B cell (primary cell): ENCODE measurements at regions not wholly inside any gene's neighbourhood (a gene's known extent, or its start where the extent isn't known, plus 50 kb on each side); places are given as distances from the start of the nearest gene placed in this dataset.

Source experiments
- ATAC-seq: fragments of 200-7000 bp; cut with Tn5 transposase; one replicate; pipeline ENCODE4 v1.10.0; 2021; ENCODE audit warnings: low read depth, mild to moderate bottlenecking, moderate number of reproducible peaks, moderate library complexity
- CTCF ChIA-PET: fragments of 350-600 bp; sonication (Branson Sonifier 250); formaldehyde crosslinking; loops from one replicate; lab custom pipeline; 2021; ENCODE audit warnings: antibody characterized with exemption, inconsistent platforms; lab: Charles Lee
- POLR2A ChIA-PET: fragments of 350-600 bp; sonication (Branson Sonifier 250); formaldehyde crosslinking; loops from one replicate; lab custom pipeline; 2021; ENCODE audit warnings: antibody characterized with exemption; lab: Charles Lee
- DNase-seq: peaks from one replicate; pipeline ENCODE4 v3.0.0; 2013
- H2AFZ ChIP-seq: 2 replicates; pipeline ENCODE4 v1.6.1; 2012; ENCODE audit warnings: mild to moderate bottlenecking, low read depth, low read length; ENCODE audit not compliant: insufficient read depth, poor library complexity, severe bottlenecking
- H3K27ac ChIP-seq, 2 donors: 1 replicate in 1 of 2; 2 replicates in 1 of 2; pipeline ENCODE4 v1.5.1; 2012 to 2013; ENCODE audit warnings: low read length in 2 of 2, mild to moderate bottlenecking in 2 of 2, moderate library complexity in 1 of 2
- H3K27me3 ChIP-seq, 4 experiments: fragments of 200-600 bp in 1 of 4; sonication (generic) in 1 of 4; replicated peaks in 1 of 4; 1 replicate in 2 of 4; 2 replicates in 2 of 4; pipeline versions ENCODE4 v1.6.1 to v1.7.0; 2013 to 2016; ENCODE audit warnings: low read length in 3 of 4, mild to moderate bottlenecking in 2 of 4, mixed read lengths in 1 of 4, moderate library complexity in 1 of 4; ENCODE audit not compliant: insufficient read depth in 4 of 4, control insufficient read depth in 3 of 4; ENCODE audit errors: control extremely low read depth in 1 of 4
- H3K36me3 ChIP-seq, 2 experiments: replicated peaks in 1 of 2; 1 replicate in 1 of 2; 2 replicates in 1 of 2; pipeline versions ENCODE4 v1.6.1 to v1.7.1; 2013; ENCODE audit warnings: low read length in 1 of 2; ENCODE audit not compliant: insufficient read depth in 2 of 2, control insufficient read depth in 1 of 2; ENCODE audit errors: control extremely low read depth in 1 of 2, extremely low read depth in 1 of 2
- H3K4me1 ChIP-seq, 2 donors: fragments of 200-600 bp in 1 of 2; sonication (generic) in 1 of 2; 1 replicate in 1 of 2; 2 replicates in 1 of 2; pipeline versions ENCODE4 v1.5.1 to v1.6.1; 2013 to 2017; ENCODE audit warnings: low read length in 2 of 2; ENCODE audit not compliant: control insufficient read depth in 2 of 2, insufficient read depth in 2 of 2
- H3K4me2 ChIP-seq: replicated peaks from 2 replicates; pipeline ENCODE3; 2012; ENCODE audit warnings: mild to moderate bottlenecking, low read depth, low read length; ENCODE audit not compliant: poor library complexity, severe bottlenecking
- H3K4me3 ChIP-seq, 5 experiments: fragments of 200-600 bp in 1 of 5; sonication (generic) in 1 of 5; 1 replicate in 3 of 5; 2 replicates in 2 of 5; pipeline versions ENCODE4 v1.5.1 to v1.7.0; 2011 to 2016; ENCODE audit warnings: low read length in 4 of 5, mild to moderate bottlenecking in 4 of 5, low read depth in 2 of 5, control low read depth in 1 of 5, moderate library complexity in 1 of 5; ENCODE audit not compliant: insufficient read depth in 1 of 5; ENCODE audit errors: control extremely low read depth in 1 of 5, extremely low read depth in 1 of 5
- H3K79me2 ChIP-seq: fragments of 200-600 bp; sonication (generic); one replicate; pipeline ENCODE4 v1.6.0; 2016; ENCODE audit warnings: low read length; ENCODE audit not compliant: control insufficient read depth, insufficient read depth
- H3K9ac ChIP-seq: fragments of 200-600 bp; sonication (generic); 2 replicates; pipeline ENCODE4 v1.6.1; 2017; ENCODE audit warnings: mild to moderate bottlenecking, low read length, moderate library complexity
- H3K9me3 ChIP-seq, 3 donors: one replicate each; pipeline versions ENCODE4 v1.6.1 to v1.7.1; 2013; ENCODE audit warnings: low read length in 2 of 3; ENCODE audit not compliant: control insufficient read depth in 2 of 3, insufficient read depth in 1 of 3; ENCODE audit errors: control extremely low read depth in 1 of 3
- H4K20me1 ChIP-seq: 2 replicates; pipeline ENCODE4 v1.6.0; 2012; ENCODE audit warnings: mild to moderate bottlenecking, low read length; ENCODE audit not compliant: insufficient read depth, control insufficient read depth, poor library complexity, severe bottlenecking
- H3K27ac Mint-ChIP-seq: one replicate; pipeline ENCODE4 v1.8.0; 2021; ENCODE audit warnings: mixed read lengths
- H3K27me3 Mint-ChIP-seq: one replicate; pipeline ENCODE4 v1.8.0; 2021; ENCODE audit warnings: mixed read lengths
- H3K4me1 Mint-ChIP-seq: one replicate; pipeline ENCODE4 v1.8.0; 2021; ENCODE audit warnings: mixed read lengths
- H3K4me3 Mint-ChIP-seq: one replicate; pipeline ENCODE4 v1.8.0; 2021; ENCODE audit warnings: mixed read lengths
- H3K9me3 Mint-ChIP-seq: one replicate; pipeline ENCODE4 v1.8.0; 2022; ENCODE audit warnings: mixed read lengths; ENCODE audit not compliant: insufficient read depth
- EZH2 ChIP-seq: IDR thresholded peaks from 2 replicates; pipeline ENCODE4 v1.6.1; 2012; ENCODE audit warnings: borderline replicate concordance, low read depth, mild to moderate bottlenecking, moderate library complexity, low read length; ENCODE audit not compliant: insufficient read depth, poor library complexity, severe bottlenecking
- WGBS: methylation state at CpG from one replicate; pipeline ENCODE4 v1.1.5; 2013; ENCODE audit warnings: missing lambda C conversion rate; ENCODE audit not compliant: insufficient coverage; 5-methylcytosine and 5-hydroxymethylcytosine counted together
- intact Hi-C: fragments of 100-400 bp; cut with micrococcal nuclease; formaldehyde crosslinking; loops from one replicate; pipeline ENCODE4 v1.10.0; 2022
- TF ChIP-seq, protein P1 (sequence below): fragments of 200-600 bp; IDR thresholded peaks from one replicate; pipeline ENCODE4 v1.8.0; 2022; ENCODE audit warnings: antibody characterized with exemption, mild to moderate bottlenecking

DNA sequence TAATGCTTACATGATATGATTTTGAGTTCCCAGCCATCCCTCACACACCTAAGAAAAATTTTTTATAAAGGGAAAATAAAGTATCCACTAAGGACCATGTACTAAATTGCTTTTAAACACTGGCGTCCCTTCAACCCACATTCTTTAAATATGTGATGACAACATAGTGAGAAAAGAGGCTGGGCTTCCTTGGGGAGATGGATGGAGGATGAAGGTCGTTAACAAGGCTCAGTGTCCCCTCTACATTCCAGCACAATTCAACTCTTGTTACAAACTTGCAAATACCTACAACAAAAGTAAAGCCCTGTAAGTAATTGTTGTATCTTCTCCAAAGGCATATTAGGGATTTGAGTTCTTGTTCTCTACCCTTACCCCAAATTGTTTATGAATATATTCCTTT is 87.2 kb upstream of the SLC4A7 start:
- ATAC-seq: no peak
- ChIA-PET POLR2A (no interaction called here), CTCF (no interaction called here)
- H3K9me3 Mint-ChIP-seq: no peaks in the 10 kb centered on the region
- Histone ChIP-seq H4K20me1 (no peaks in the 10 kb centered on the region), H3K4me2 (no peak overlapping the region), H3K9ac (no peak overlapping the region), H3K36me3 (no peaks in the 10 kb centered on the region), H3K4me1 (no peaks in the 10 kb centered on the region), H3K9me3 (no peaks in the 10 kb centered on the region), H2AFZ (no peak overlapping the region), H3K4me3 (no peak overlapping the region), H3K27me3 (no peaks in the 10 kb centered on the region), H3K27ac (no peak overlapping the region), H3K79me2 (no peaks in the 10 kb centered on the region)
- no peaks in the 10 kb centered on the region for H3K4me1 Mint-ChIP-seq
- WGBS: no CpG with 5 or more reads among the region's 2 CpGs
- TF ChIP-seq, protein P1, sequence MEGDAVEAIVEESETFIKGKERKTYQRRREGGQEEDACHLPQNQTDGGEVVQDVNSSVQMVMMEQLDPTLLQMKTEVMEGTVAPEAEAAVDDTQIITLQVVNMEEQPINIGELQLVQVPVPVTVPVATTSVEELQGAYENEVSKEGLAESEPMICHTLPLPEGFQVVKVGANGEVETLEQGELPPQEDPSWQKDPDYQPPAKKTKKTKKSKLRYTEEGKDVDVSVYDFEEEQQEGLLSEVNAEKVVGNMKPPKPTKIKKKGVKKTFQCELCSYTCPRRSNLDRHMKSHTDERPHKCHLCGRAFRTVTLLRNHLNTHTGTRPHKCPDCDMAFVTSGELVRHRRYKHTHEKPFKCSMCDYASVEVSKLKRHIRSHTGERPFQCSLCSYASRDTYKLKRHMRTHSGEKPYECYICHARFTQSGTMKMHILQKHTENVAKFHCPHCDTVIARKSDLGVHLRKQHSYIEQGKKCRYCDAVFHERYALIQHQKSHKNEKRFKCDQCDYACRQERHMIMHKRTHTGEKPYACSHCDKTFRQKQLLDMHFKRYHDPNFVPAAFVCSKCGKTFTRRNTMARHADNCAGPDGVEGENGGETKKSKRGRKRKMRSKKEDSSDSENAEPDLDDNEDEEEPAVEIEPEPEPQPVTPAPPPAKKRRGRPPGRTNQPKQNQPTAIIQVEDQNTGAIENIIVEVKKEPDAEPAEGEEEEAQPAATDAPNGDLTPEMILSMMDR: no peak
- TF ChIP-seq EZH2: no peak
- H3K27ac Mint-ChIP-seq: no peak overlapping the region
- H3K4me3 Mint-ChIP-seq: no peak overlapping the region
- H3K27me3 Mint-ChIP-seq: no peaks in the 10 kb centered on the region
- intact Hi-C loops: no loop called here
- no peak for DNase-seq

DNA sequence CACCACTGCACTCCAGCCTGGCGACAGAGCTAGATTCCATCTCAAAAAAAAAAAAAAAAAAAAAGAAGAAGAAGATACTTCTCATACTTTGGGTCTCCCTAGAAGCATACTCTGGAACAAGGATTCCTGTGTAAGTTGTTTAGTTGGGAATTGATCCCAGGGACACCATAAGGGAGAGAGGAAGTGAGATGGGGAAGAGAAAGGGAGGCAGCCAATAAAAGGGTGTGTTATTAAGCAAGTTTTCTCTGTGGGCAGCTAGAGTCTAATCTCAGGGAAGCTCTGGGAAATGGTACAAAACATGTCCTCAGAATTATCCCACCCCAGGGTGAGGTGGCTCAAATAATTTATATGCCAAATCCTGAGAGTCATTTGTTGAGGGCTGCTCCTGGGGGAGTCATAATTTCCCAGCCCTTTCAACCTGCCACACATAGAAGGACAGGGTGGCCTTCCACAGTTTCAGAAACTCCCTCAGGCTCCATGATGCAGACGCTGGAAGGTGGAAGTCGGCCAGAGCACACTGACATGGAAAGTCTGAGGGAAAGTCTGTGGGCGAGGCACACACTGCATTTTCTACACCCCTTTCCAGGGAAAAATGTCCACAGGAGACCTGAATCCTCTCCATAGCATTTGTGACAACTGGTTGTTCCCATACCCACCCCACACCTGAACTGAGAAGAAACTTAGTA is 86.4 kb upstream of the SLC4A7 start:
- no peaks in the 10 kb centered on the region for H3K79me2 ChIP-seq
- H3K4me1 Mint-ChIP-seq: no peaks in the 10 kb centered on the region
- no peak overlapping the region for H3K9ac ChIP-seq
- H3K4me3 ChIP-seq: no peak overlapping the region
- H4K20me1 ChIP-seq: no peaks in the 10 kb centered on the region
- no peaks in the 10 kb centered on the region for H3K4me1 ChIP-seq
- H3K27ac Mint-ChIP-seq: no peak overlapping the region
- CTCF ChIA-PET: no interaction called here
- H3K27me3 ChIP-seq: no peaks in the 10 kb centered on the region
- TF ChIP-seq EZH2: no peak
- TF ChIP-seq, protein P1: no peak
- 94% methylated on average over 3 of the region's 4 CpGs for WGBS
- no peaks in the 10 kb centered on the region for H3K9me3 ChIP-seq
- no peaks in the 10 kb centered on the region for H3K36me3 ChIP-seq
- no peak for ATAC-seq
- DNase-seq: no peak
- H3K4me2 ChIP-seq: no peak overlapping the region
- no peaks in the 10 kb centered on the region for H3K9me3 Mint-ChIP-seq
- no peak overlapping the region for H2AFZ ChIP-seq
- no peak overlapping the region for H3K4me3 Mint-ChIP-seq
- H3K27me3 Mint-ChIP-seq: no peaks in the 10 kb centered on the region
- POLR2A ChIA-PET: no interaction called here
- no peak overlapping the region for H3K27ac ChIP-seq
- intact Hi-C loops: no loop called here
